ENCODE measurements at regions not wholly inside any gene's neighbourhood (a gene's known extent, or its start where the extent isn't known, plus 50 kb on each side); places are given as distances from the start of the nearest gene placed in this dataset.
A peak's percentile ranks its signal among the peaks of the same experiment; 100 is the strongest.

DNA sequence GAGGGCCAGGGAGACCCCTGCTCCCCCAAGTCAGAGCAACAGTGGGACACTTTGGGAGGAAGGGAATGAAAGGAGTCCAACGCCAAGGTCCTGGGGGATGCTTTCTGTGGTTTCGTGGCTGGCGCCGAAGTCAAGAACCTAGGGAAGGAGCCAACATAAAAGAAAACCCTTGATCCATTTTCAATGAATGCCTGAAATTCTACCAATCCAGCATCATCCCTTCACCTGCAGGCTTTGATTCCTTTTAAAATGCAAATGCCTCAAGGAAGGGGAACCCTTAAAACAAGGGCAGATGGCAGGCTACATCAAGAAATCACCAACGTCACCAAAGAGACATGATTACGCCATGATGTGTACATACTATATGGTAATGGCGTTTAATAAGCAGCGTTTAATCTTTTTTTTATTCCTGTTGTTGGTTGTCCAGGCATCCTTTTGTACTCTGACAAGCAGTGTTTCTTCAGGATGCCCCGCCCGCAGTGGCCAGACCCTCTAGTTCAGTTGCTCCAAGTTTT lies 123.3 kb upstream of the SLC1A4 start:
- TF ChIP-seq EP300 (IDR thresholded peaks at IDR 0.05), result no peak
- TF ChIP-seq, protein P1, sequence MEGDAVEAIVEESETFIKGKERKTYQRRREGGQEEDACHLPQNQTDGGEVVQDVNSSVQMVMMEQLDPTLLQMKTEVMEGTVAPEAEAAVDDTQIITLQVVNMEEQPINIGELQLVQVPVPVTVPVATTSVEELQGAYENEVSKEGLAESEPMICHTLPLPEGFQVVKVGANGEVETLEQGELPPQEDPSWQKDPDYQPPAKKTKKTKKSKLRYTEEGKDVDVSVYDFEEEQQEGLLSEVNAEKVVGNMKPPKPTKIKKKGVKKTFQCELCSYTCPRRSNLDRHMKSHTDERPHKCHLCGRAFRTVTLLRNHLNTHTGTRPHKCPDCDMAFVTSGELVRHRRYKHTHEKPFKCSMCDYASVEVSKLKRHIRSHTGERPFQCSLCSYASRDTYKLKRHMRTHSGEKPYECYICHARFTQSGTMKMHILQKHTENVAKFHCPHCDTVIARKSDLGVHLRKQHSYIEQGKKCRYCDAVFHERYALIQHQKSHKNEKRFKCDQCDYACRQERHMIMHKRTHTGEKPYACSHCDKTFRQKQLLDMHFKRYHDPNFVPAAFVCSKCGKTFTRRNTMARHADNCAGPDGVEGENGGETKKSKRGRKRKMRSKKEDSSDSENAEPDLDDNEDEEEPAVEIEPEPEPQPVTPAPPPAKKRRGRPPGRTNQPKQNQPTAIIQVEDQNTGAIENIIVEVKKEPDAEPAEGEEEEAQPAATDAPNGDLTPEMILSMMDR (IDR thresholded peaks at IDR 0.05), result peak in 2 of 4 experiments; percentile 12 to 27
- no peak for TF ChIP-seq POLR2A (IDR thresholded peaks at IDR 0.05)
- TF ChIP-seq POLR2AphosphoS5 (IDR thresholded peaks at IDR 0.05), result no peak
- Histone ChIP-seq H3K4me3 (peak overlapping the region in 3 of 4 donors; percentile 62 to 67 (median 66)), H3K27ac (no peak overlapping the region), H3K36me3 (no peaks in the 10 kb centered on the region), H3K27me3 (no peaks in the 10 kb centered on the region), H3K9me3 (no peaks in the 10 kb centered on the region), H3K4me1 (peaks cover 0 to 15% (median 12%) of the 10 kb centered on the region in 4 donors)
- DNase-seq, result no peak
- intact Hi-C loops (cut with DNase I), result loop anchor here (1.0 to 2.0 kb wide), 5 partner anchors 115 to 341 kb away; partner anchors contain the start of gene AFTPH
- WGBS, 2 donors, result 39 to 58% methylated on average over 10 of the region's 10 CpGs

DNA sequence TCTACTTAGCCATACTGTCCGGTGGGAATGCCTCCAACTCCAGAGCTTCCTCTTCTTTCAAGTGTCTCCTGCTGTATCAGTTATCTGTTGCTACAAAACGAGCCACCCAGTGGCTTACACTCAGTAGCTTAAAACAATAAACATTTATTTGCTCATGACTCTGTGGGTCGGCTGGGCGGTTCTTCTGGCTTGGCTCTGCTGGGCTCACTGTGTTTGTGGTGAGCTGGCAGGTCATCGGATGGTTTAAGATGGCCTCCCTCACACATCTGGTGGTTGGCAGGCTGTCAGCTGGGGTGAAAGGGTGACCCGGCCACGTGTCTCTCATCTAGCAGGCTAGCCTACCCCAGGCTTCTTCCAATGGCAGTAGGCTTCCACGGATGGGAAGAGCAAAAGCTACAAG lies 122.4 kb upstream of the SLC1A4 start:
- H3K4me3 ChIP-seq, result no peak overlapping the region
- H3K4me1 ChIP-seq, result peaks cover 0 to 15% (median 12%) of the 10 kb centered on the region in 4 donors
- intact Hi-C loops (cut with DNase I), result no loop called here
- no peak for DNase-seq
- H3K36me3 ChIP-seq, result no peaks in the 10 kb centered on the region
- WGBS, 2 donors, result 24 to 52% methylated on average over 8 of the region's 8 CpGs
- H3K27ac ChIP-seq, result no peak overlapping the region
- TF ChIP-seq POLR2AphosphoS5 (IDR thresholded peaks at IDR 0.05) (no peak), POLR2A (IDR thresholded peaks at IDR 0.05) (no peak), EP300 (IDR thresholded peaks at IDR 0.05) (no peak)
- TF ChIP-seq, protein P1 (IDR thresholded peaks at IDR 0.05), result no peak
- H3K27me3 ChIP-seq, result no peaks in the 10 kb centered on the region
- H3K9me3 ChIP-seq, result no peaks in the 10 kb centered on the region

DNA sequence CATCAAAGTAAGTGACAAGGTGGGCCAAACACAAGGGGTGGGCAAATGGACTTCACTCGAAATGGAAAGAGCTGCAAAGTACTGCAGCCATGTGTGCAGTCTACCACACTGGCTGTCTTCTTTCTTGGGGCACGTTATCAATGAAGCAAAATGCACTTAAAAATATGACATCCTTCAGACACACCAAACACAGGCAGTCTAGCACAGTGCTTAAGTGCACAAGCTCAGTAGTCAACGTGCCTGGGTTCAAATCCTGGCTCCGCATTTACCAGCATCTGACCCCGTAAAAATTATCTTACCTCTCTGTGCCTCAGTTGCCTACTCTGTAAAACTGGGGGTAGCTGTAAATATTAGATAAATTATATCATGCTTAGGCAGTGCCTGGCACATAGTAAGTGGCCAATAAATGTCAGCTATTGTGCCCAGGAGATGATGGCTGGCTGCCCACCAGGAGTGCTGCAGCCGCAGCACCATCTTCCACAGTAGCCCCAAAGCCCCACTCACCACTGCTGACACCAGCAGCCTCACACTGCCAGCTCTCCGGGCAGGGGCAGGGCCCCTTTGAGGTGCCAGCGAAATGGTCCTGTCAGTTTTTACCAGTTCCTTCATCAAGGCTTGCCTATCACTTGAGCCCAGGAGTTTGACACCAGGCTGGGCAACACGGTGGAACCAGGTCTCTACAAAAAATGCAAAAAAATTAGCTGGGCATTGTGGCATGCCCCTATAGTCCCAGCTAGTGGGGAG lies 121.8 kb upstream of the SLC1A4 start:
- DNase-seq, result no peak
- 86 to 92% methylated on average over 9 of the region's 9 CpGs for WGBS, 2 donors
- H3K27me3 ChIP-seq, result no peaks in the 10 kb centered on the region
- TF ChIP-seq, protein P1 (IDR thresholded peaks at IDR 0.05), result no peak
- no peak for TF ChIP-seq EP300 (IDR thresholded peaks at IDR 0.05)
- no peak for TF ChIP-seq POLR2A (IDR thresholded peaks at IDR 0.05)
- no peak for TF ChIP-seq POLR2AphosphoS5 (IDR thresholded peaks at IDR 0.05)
- H3K9me3 ChIP-seq, result no peaks in the 10 kb centered on the region
- H3K36me3 ChIP-seq, result no peaks in the 10 kb centered on the region
- peaks cover 0 to 15% (median 12%) of the 10 kb centered on the region in 4 donors for H3K4me1 ChIP-seq
- intact Hi-C loops (cut with DNase I), result no loop called here
- H3K4me3 ChIP-seq, result no peak overlapping the region
- H3K27ac ChIP-seq, result no peak overlapping the region

DNA sequence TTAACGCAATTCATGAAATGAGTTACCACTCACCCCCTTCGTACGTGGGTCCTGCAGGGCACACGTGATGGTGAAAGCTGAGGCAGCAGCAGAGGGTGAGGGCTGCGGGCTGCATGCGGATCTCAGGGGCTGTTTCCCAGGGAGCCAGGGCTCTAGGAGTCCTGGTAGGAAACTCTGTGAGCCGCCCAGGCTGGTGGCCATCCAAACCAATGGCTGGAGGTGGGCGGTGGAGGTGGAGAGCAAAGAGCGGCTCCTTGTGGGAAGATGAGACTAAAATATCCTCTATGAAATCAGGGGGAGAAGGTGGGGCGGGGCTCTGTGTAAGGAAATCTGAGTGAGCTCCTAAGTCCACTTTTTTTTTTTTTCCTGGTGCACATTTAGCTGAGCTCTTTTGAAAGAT lies 120.1 kb upstream of the SLC1A4 start:
- Histone ChIP-seq H3K27ac (no peak overlapping the region), H3K36me3 (no peaks in the 10 kb centered on the region), H3K27me3 (no peaks in the 10 kb centered on the region), H3K4me1 (peaks cover 0 to 21% (median 15%) of the 10 kb centered on the region in 4 donors), H3K4me3 (no peak overlapping the region), H3K9me3 (no peaks in the 10 kb centered on the region)
- intact Hi-C loops (cut with DNase I), result no loop called here
- WGBS, 2 donors, result 91 to 92% methylated on average over 10 of the region's 10 CpGs
- TF ChIP-seq EP300 (IDR thresholded peaks at IDR 0.05) (no peak), POLR2AphosphoS5 (IDR thresholded peaks at IDR 0.05) (no peak), POLR2A (IDR thresholded peaks at IDR 0.05) (no peak)
- TF ChIP-seq, protein P1 (IDR thresholded peaks at IDR 0.05), result no peak
- no peak for DNase-seq

Data from sigmoid colon (tissue), 6 donors.